Adrenal gland (tissue), 5 donors: ENCODE measurements at regions not wholly inside any gene's neighbourhood (a gene's known extent, or its start where the extent isn't known, plus 50 kb on each side); places are given as distances from the start of the nearest gene placed in this dataset.

Experiments used
- POLR2A ChIP-seq, 2 donors: fragments of 450-650 bp; IDR thresholded peaks; one replicate each; pipeline ENCODE4 v1.6.1; 2017; ENCODE audit warnings: antibody characterized with exemption in 2 of 2, mild to moderate bottlenecking in 2 of 2, moderate library complexity in 1 of 2
- TF ChIP-seq, protein P1 (sequence below), 6 experiments: fragments of 450-650 bp in 4 of 6; fragments of 200-600 bp in 2 of 6; sonication (generic) in 1 of 6; IDR thresholded peaks; 1 replicate in 5 of 6; 2 replicates in 1 of 6; pipeline versions ENCODE4 v1.5.1 to v1.8.0; 2016 to 2021; ENCODE audit warnings: antibody characterized with exemption in 6 of 6, mild to moderate bottlenecking in 2 of 6, moderate library complexity in 1 of 6
- donor health status: DM: no; HTN: no; CAD: no.

DNA sequence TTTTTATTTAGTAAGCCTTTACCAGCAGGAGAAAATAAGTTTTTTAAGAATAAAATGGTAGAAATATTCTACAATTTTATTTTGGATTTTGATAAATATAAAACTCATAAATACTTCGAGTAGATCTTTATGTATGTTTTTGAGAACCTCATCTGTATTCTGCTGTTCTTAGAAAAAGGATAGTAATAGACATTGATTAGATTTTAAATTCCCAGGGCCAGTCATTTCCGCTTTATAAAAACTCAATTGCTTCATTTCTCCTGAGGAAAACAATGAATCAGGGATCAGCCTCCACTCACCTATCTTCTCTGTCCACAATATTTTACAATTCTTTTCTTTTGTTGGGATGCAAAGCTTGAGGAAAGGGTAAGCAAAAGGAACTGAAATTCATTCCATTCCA, 1983.5 kb upstream of the C9orf72 start:
- TF ChIP-seq, protein P1, sequence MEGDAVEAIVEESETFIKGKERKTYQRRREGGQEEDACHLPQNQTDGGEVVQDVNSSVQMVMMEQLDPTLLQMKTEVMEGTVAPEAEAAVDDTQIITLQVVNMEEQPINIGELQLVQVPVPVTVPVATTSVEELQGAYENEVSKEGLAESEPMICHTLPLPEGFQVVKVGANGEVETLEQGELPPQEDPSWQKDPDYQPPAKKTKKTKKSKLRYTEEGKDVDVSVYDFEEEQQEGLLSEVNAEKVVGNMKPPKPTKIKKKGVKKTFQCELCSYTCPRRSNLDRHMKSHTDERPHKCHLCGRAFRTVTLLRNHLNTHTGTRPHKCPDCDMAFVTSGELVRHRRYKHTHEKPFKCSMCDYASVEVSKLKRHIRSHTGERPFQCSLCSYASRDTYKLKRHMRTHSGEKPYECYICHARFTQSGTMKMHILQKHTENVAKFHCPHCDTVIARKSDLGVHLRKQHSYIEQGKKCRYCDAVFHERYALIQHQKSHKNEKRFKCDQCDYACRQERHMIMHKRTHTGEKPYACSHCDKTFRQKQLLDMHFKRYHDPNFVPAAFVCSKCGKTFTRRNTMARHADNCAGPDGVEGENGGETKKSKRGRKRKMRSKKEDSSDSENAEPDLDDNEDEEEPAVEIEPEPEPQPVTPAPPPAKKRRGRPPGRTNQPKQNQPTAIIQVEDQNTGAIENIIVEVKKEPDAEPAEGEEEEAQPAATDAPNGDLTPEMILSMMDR (IDR thresholded peaks at IDR 0.05): no peak
- TF ChIP-seq POLR2A (IDR thresholded peaks at IDR 0.05): no peak
